ENCODE measurements at regions not wholly inside any gene's neighbourhood (a gene's known extent, or its start where the extent isn't known, plus 50 kb on each side); places are given as distances from the start of the nearest gene placed in this dataset.

DNA sequence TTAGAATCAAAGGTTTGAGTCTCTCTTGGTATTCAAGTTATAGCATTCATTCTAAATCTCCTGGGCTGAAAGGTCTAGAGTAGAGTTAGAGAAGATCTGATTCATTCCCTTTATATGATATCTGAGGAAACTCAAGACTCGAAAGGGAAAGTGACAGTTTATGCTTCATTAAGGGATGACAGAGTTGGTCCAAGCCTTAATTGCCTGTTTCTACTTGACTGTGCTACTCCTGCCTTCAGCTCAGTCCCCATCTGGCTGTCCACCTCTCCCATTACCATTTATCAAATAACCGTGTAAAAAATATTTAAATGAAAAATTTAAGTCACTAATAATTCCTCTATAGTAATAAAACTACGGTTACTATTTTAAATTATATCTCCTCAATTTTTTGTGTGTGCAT, 537.1 kb upstream of the MEX3C start:
- no peak for DNase-seq

DNA sequence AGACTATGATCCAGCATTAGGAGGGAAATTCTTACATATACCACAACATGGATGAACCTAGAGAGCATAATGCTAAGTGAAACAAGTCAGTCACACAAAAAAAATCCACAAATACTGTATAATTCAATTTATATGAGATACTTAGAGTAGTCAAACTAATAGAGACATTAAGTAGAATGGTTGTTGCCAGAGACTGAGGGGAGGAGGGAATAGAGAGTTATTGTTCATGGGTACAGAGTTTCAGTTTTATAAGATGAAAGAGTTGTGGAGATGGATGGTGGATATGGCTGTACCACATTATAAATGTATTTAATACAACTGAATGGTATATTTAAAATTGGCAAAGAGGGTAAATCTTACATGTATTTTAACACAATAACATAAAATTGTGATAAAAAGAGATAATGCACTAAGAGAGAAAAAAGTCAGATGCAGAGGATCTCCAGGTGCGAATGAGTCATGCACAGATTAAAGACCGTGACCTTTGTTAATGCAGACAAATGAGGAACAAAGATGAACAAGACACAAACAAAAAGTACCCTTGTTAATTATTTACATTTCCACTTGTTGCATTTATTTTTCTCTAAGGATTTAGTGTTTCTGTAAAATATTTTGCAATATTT, 541.7 kb upstream of the MEX3C start:
- DNase-seq = peak; percentile 89

DNA sequence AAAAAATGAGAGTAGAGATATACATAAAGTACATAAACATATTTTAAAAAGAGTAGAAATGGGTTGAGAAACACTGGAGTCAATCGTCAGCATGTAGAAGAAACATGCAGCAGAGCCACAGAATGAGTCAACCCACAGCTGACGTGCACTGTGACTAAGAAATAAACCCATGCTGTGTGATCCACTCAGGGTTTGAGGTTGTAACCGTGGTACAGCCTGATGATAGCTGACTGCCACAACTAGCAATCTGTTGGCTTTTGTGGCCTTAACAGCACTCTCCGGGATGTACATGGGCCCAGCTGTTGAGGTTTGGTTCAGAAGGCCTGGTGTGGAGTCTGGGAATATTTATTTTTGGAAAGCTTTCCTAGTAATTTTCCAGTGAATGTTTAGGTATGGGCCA, 554.4 kb upstream of the MEX3C start:
- DNase-seq = no peak

DNA sequence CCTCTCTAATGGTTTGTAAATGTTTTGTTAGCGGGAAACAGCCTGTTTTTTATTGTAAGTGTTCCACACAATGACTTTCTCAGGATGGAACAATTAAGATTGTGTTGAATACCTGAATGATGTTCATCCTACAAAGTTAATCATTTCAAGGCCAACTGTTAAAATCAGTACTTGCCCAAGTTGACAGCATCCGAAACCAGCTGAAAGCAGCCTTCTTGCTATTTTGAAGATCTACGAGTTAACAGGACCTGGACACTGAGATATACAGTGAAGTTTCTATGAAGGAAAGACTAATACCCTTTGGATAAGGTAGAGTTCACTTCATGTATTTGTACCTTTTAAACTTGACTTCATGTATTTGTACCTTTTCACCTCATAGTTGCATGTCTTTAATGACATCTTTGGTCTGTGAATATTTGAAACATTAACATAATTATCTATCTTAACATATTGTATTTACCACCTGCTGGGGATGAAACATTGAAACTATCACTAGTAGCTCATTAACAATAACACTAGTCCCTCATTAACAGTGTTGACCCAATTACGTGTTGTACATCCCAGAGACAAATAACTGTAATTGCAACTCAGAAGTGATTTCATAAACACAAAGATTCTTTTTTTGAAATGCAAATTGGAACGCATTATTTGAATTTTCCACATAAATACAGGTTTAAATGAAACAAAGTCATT, 556.0 kb upstream of the MEX3C start:
- no peak for DNase-seq

DNA sequence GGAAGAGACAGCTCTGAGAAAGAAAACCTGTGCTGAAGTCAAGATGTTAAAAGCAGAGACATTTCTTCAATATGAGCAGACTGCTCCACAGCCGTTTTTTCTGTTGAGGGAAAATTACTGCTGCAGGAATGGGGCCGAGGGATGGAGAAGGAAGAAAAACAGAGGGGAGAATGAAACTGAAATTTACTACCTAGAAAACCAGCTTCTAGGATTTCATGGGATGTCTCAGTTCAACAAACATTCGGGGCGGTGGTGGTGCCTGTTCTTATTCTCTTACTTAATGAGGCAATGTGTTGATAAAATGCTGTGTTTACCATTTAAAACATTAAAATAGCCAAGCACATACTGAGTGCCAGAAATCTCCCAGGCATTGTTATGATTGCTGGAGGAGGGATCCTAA, 557.1 kb upstream of the MEX3C start:
- no peak for DNase-seq

DNA sequence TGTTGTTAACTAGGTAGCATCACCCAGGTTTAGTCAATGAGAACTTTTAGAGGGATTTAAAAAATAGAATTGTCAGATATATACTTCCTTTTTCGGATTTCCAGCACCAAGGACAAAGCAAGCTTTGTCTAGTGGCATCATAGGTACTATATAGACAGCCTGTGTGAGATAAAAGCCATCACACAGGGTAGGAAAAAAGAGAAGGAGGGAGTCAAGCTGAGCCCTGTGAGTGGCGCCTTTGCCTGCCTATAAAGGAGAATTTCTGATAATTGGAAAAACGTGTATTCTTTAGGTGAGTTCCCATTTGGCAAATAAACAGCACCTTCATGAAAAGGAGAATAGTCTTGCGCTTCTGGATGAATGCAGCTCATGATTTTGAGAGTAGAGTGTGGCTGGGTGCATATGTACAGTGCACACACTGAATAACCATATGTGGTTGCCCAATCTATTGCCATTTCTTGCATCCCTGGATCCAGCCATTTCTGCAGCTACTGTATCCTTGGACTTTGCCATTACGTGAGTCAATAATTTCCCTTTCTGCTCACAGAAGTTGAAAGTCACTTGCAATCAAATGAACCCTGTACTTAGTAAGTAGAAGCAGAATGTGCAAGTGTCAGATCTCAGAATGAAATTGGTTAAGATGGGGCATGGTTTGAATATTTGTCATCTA, 559.9 kb upstream of the MEX3C start:
- no peak for DNase-seq

DNA sequence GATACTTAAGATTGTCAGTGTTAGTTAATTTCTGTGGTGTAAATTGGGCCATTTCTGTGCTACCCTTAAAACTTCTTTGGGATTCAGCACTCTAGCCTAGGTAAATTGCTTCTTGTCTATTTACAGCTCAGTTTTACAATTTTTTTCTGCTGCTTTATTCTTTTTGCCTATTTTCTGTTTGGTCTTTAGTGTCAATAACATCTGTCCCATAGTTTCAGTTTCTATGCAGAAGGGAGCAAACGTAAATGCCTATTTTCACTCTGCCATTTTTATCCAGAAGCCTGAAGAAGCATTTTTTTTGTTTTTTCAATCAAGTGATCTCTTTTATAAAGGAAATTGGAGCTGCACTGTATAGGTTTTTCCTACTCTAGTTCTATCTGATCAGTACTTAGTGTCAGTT, 564.9 kb upstream of the MEX3C start:
- no peak for DNase-seq

DNA sequence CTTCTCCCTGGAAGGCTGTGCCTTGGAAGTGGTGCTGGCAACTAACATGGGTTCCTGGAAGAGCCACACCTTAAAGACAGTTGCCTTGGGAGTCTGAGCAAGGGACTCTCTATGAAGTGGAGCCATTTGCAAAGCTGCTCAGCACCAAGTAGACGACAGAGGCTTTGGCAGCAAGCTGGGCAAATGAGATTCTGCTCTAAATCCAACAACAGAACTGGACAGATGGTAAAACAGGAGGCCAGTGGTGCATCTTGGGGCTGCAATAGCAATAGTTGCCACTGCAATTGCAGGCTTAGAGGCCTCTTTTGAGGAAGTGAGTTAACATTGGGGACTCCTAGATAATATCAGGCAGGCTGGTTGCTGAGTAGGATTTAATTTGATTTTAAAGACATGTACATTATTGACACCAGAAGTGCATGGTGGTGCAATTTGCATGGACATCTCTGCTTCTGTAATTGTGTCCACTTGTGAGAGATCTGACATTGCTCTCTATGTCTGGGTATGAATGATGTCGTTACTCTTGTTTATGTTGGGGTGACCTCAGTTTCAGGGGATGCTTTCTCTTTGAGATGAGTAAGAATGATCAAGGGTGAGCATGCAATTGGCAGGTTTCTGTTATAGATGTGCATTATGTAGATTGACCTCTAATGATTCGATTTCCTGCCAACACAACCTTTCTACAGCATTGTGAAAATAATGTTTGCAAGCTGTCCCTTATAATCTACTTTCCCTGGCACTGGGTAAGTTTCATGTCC, 568.3 kb upstream of the MEX3C start:
- DNase-seq = no peak

DNA sequence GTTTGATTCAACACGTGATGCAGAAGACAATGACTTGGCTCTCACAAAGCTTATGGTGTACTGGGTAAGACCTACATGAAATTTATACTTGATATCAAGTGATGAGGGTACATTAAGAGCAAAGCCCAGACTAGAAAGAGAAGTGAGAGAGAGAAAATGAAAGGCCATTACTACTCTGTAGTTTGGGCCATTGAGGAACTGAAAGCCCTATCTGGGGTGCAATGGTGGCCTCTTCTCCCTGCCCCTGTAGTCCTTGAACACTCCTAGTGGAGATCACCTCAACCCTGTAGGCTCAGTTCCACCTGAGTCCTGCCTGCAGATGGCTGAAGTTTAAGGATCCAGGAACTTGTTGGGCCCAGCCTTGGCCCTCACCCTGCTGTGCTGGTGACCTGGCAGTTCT, 569.8 kb upstream of the MEX3C start:
- DNase-seq = no peak

DNA sequence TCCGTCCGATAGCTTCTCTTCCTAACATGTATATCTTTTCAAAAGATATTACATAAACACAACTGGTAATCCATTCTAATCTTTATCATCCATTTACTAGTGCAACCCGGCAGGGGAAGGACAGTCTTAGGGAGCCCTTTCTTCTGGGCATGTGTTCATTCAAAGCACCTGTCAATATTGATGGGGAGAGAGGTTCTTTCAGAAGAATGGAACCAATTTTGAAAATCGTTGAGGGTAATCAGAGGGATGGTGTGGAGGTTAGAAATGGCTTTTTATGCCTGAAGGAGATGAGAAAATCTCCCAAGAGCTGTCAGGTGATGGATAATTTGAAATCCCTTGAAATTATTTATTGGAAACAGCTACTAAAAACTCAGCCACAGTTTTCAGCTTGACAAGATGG, 561.9 kb upstream of the DCC start:
- DNase-seq = no peak

DNA sequence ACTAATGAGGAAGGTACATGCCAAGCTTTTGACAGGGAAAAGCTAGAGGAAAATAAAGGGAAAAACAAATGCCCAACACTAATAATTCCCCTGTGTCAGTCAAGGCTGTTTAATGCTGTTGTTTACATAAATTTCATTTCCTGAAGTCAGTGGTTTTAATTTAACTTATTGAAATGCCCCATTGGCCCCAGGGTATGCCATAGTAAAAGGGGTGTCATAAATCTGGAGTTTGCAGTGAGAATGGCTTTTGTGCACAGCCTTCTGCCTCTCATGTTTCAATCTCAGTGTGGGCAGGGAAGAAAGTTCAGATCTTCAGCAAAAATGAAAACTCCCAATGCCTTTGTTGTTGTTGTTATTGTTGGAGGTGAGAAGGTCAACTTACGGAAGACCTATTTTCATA, 550.1 kb upstream of the DCC start:
- DNase-seq = no peak

DNA sequence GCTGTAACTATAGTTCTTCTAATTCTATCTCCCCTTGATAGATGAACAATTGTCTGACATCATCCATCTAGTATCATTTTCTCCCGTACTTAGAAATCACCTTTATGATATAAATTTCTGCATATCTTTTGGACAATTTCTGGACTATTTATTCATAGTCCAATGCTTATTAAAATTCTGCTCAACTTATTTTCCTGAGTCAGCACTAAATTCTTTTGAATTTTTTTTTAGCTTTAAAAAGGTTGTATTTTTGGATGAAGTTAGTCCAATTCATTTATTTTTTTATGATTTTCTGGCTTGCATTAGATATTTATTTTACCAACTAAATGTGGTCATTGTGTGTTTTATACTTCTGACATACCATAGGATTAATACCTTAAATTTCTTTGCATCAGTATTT, 538.5 kb upstream of the DCC start:
- no peak for DNase-seq

DNA sequence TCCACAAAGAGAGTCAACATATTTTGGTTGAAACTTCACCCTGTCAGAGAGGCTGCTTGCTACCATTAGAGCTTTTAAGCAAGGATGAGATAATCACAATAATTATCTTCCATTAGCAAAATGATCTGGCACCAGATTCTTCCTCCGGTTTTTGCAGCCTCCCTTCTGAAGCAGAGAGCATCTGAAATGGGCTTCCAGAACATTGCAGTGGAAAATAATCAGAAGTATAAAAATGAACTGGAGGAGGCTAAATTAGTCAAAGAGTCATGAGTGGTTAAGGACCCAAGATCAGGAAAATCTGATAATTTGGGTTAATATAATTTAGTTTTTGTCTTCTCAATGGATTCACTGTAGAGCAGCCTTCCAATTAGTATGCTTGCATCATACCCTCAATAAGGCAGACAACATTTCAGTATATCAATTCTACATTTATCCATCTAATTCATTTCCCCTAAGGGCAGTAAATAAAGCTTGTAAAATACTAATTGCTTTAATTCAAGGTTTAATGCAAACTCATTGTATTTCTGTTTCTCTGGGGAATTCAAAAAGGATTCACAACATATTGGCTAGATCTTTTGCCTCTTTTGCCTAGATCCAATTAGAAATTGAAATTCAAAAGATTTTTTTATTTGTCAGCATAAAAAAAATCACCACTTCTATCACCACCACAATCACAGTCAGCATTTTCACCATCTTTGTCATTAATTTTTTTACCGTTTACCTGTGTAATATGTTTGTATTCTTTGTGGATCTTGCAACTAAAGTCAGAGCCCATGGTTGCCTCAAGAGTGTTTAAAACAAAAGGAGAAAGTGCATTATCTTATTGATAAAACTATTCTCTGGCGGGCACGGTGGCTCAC, 537.2 kb upstream of the DCC start:
- DNase-seq = no peak

DNA sequence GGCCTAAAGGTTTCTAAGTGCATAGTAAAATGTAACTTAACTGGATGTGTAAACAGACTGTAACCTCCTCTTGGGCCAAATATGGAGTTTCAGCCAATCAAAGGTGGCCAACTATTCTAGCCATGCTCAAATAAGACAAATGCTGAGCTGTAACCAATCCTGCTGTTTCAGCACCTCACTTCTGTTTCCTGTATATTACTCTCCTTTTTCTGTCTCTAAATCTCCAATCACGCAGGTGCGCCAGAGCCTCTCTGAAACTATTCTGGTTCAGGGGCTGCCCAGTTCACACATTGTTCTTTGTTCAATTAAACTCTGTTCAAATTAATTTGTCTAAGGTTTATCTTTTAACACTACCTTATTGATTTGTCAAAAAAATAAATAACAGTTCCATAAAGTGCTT, 532.7 kb upstream of the DCC start:
- no peak for DNase-seq

DNA sequence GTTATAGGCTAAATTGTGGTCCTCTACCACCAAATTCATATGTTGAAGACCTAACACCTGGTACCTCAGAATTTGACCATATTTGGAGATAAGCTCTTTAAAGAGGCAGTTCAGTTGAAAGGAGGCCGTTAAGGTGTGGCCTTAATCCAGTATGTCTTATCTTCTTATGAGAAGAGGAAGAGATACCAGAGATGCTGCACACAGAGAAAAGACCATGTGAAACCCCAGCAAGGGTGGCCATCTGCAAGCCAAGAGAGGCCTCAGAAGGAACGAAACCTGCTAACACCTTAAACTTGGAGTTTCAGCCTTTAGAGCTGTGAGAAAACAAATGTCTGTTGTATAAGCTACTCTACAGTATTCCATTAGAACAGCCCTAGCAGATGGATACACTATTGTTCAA, 528.1 kb upstream of the DCC start:
- no peak for DNase-seq

DNA sequence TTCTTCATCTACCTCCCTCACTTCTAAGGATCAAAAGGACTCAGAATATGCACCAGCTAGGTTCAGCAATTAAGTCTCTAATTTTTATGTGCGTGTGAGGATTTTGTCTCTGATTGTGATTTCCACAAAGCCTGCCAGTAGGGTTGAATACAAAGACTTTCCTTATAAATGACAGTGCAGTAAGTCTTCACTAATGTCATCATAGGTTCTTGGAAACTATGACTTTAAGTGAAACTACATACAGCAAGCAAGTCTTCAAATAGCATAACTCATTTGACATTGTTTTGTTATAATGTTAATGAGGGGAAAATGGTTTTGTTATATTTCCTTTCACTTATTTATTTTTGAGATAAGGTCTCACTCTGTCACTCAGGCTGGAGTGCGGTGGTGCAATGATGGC, 526.3 kb upstream of the DCC start:
- no peak for DNase-seq

DNA sequence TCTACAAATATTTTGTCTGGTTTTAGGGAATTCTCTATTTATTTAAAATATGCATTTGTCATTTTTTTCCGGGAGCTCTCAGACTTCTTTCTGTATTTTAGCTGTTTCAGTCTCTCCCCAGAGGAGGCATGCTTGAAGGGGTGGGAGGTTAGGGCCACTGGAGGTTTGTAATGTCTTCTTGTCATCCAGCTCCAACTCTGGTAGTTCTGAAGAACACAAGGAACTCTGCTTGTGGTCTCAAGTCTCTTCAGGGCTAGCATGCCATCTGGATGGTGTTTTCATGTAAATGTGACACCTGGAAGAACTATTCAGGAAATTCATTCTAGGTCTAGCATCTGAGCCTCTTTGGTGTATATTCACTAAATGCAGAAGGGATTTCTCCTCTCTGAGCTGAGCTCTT, 518.4 kb upstream of the DCC start:
- DNase-seq = no peak

DNA sequence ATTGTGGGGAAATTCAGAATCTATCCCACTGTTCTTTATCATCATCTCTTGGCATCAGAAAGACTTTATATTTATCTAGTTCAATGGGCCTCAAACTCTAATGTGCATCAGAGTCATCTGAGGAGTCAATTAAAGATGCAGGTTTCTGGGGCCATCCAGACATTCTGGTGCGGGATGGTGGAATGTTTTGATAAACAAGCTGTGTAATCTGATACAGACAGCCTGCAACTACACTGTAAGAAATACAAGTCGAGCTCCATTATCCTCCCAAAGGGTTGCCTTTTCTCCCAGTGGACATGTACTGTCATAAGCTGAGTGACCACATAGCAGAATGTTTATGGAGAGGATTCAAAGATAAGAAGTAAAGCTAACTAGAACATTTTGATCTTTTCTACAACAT, 515.3 kb upstream of the DCC start:
- no peak for DNase-seq

DNA sequence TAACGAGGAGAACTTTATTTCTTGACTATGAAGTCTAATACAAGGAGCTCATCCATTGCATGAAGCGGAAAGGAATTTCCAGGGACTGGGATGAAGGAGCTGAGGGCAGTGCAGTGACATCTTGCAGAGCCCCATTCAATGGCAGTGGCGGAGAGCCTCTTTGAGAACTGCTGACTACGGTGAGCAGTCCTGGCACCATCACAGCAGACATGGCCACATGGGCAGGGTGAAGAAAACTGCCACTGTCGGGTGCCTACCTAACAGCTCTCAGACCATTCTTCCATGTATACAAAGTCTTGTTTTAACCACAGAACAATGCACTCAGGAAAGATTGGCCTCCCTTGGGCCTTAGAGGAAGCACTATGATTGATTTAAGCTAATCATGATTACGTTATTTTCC, 506.1 kb upstream of the DCC start:
- DNase-seq = no peak

DNA sequence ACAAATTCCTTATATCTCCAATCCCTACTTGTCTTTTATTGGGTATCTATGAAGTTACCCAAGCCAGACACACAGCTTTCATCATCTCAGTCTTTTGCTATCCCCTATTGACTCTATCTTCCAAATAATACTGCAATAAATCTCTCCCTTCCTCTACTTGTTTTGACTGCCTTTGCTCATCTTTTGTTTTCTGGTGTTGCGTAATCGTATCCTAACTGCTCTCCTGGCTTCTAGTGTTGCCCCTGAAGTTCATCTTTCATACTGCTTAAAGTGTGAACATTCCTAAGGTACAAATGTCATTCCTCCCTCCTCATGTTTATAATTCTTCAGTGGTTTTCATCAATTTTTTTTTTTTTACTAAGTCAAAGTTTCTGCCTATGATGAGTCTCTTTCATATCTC, 491.3 kb upstream of the DCC start:
- no peak for DNase-seq

DNA sequence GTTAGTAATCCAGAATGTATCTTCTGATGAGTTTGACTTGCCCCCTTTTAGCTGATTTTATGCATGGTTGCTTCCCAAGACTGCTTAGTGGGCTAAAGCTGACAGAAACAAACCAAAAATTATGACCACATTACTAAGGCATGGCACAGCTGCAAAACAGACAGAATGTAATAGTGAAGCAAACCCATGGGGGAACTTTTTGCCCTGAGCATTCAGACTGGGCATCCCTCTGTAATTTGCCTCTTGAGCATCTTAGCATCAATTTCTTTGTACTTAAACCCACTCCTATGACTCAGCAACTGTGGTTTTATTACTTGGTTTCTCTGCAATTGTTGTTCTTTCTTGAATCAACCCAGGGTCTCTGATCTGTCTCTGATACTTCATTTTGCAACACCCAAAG, 487.3 kb upstream of the DCC start:
- no peak for DNase-seq

DNA sequence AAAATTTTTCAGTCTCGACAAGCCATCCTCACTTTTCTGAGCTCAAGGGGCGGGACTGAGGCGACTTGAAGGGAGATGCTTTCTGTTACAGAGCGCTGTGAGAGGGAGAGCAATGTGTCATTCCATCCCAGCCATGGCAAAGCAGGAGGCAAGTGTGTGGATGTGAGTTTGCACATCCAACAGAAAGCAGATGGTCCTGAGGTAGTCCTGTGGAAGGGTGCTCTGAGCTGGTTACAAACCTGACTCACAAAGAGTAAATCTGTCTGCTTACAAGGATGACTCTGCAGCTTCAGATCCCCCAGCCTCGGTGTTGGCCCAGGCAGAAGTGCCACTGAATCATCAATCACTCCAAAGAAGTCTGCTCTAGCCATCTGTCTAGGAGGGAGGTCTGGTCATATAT, 482.0 kb upstream of the DCC start:
- peak; percentile 18 for DNase-seq

DNA sequence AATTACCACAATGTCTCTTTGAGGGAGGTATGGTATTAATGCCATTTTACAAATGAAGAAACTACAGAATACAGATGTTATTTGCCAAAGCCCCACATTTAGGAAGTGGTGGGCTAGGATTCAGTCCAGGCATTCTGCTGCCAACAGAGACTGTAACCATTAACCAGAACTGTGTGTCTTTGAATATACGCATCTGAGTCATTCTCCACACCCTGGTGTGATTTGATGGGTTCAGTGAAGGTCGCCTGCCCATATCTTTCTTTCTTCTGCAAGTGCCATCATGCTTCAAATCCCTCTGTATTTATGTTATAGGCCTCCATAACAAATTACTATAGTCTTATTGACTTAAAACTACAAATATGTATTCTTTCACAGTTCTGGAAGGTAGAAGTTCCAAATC, 479.0 kb upstream of the DCC start:
- no peak for DNase-seq
